T-helper 2 cell treated with Interferon-gamma antibody and Interleukin-4, amounts not matched to agents 5 μg/mL and 100 μg/mL, for 36 hours (primary cell): ENCODE measurements at regions not wholly inside any gene's neighbourhood (a gene's known extent, or its start where the extent isn't known, plus 50 kb on each side); places are given as distances from the start of the nearest gene placed in this dataset.

Experiments used
- DNase-seq: peaks from one replicate; pipeline ENCODE4 v3.0.0; 2021; ENCODE audit warnings: low spot score
- H3K27ac Mint-ChIP-seq: one replicate; pipeline ENCODE4 v1.8.0; 2021; ENCODE audit warnings: mild to moderate bottlenecking, mixed read lengths
- H3K27me3 Mint-ChIP-seq: one replicate; pipeline ENCODE4 v1.8.0; 2021; ENCODE audit warnings: low read depth, mixed read lengths
- H3K36me3 Mint-ChIP-seq: one replicate; pipeline ENCODE4 v1.8.0; 2021; ENCODE audit warnings: low read depth, mixed read lengths
- H3K4me1 Mint-ChIP-seq: one replicate; pipeline ENCODE4 v1.8.0; 2021; ENCODE audit warnings: low read depth, mixed read lengths
- H3K4me3 Mint-ChIP-seq: one replicate; pipeline ENCODE4 v1.8.0; 2022; ENCODE audit warnings: mild to moderate bottlenecking, moderate library complexity, mixed read lengths
- H3K9me3 Mint-ChIP-seq: one replicate; pipeline ENCODE4 v1.8.0; 2021; ENCODE audit warnings: mixed read lengths

- Mint-ChIP-seq H3K9me3 (no peaks in the 10 kb centered on the region), H3K27ac (no peak overlapping the region), H3K36me3 (no peaks in the 10 kb centered on the region), H3K4me1 (no peaks in the 10 kb centered on the region), H3K27me3 (no peaks in the 10 kb centered on the region), H3K4me3 (no peak overlapping the region)
- no peak for DNase-seq
Measured at GRCh38 chr7:20839196-20839735, 52.6 kb upstream of the SP8 start.

GRCh38 chr7:20839987-20840386, 53.3 kb upstream of the SP8 start:
- no peak overlapping the region for H3K4me3 Mint-ChIP-seq
- H3K36me3 Mint-ChIP-seq: no peaks in the 10 kb centered on the region
- H3K27ac Mint-ChIP-seq: no peak overlapping the region
- H3K27me3 Mint-ChIP-seq: no peaks in the 10 kb centered on the region
- no peak for DNase-seq
- H3K9me3 Mint-ChIP-seq: no peaks in the 10 kb centered on the region
- H3K4me1 Mint-ChIP-seq: no peaks in the 10 kb centered on the region

- no peaks in the 10 kb centered on the region for H3K36me3 Mint-ChIP-seq
- H3K27me3 Mint-ChIP-seq: no peaks in the 10 kb centered on the region
- H3K9me3 Mint-ChIP-seq: no peaks in the 10 kb centered on the region
Measured at GRCh38 chr7:20846791-20847190, 60.1 kb upstream of the SP8 start.

GRCh38 chr7:20858951-20859350, 72.3 kb upstream of the SP8 start:
- no peaks in the 10 kb centered on the region for H3K27me3 Mint-ChIP-seq
- DNase-seq: no peak
- no peaks in the 10 kb centered on the region for H3K4me1 Mint-ChIP-seq
- H3K9me3 Mint-ChIP-seq: no peaks in the 10 kb centered on the region
- H3K27ac Mint-ChIP-seq: no peak overlapping the region
- no peaks in the 10 kb centered on the region for H3K36me3 Mint-ChIP-seq
- no peak overlapping the region for H3K4me3 Mint-ChIP-seq

More at GRCh38 chr7:20846791-20847190, 60.1 kb upstream of the SP8 start:
- H3K4me3 Mint-ChIP-seq: no peak overlapping the region
- DNase-seq: no peak
- H3K27ac Mint-ChIP-seq: no peak overlapping the region
- H3K4me1 Mint-ChIP-seq: no peaks in the 10 kb centered on the region

GRCh38 chr7:20861468-20861867, 74.8 kb upstream of the SP8 start:
- DNase-seq: no peak
- no peak overlapping the region for H3K4me3 Mint-ChIP-seq
- no peaks in the 10 kb centered on the region for H3K36me3 Mint-ChIP-seq

GRCh38 chr7:20862554-20862953, 75.9 kb upstream of the SP8 start:
- Mint-ChIP-seq H3K4me1 (no peaks in the 10 kb centered on the region), H3K9me3 (no peaks in the 10 kb centered on the region), H3K27me3 (no peaks in the 10 kb centered on the region), H3K4me3 (no peak overlapping the region), H3K27ac (no peak overlapping the region), H3K36me3 (no peaks in the 10 kb centered on the region)
- DNase-seq: no peak

More at GRCh38 chr7:20861468-20861867, 74.8 kb upstream of the SP8 start:
- H3K27ac Mint-ChIP-seq: no peak overlapping the region
- no peaks in the 10 kb centered on the region for H3K27me3 Mint-ChIP-seq
- H3K4me1 Mint-ChIP-seq: no peaks in the 10 kb centered on the region
- no peaks in the 10 kb centered on the region for H3K9me3 Mint-ChIP-seq

GRCh38 chr7:20864221-20864620, 77.5 kb upstream of the SP8 start:
- Mint-ChIP-seq H3K27ac (no peak overlapping the region), H3K27me3 (no peaks in the 10 kb centered on the region), H3K9me3 (no peaks in the 10 kb centered on the region), H3K4me1 (no peaks in the 10 kb centered on the region), H3K4me3 (no peak overlapping the region), H3K36me3 (no peaks in the 10 kb centered on the region)
- no peak for DNase-seq

- Mint-ChIP-seq H3K4me3 (no peak overlapping the region), H3K4me1 (no peaks in the 10 kb centered on the region), H3K27ac (no peak overlapping the region), H3K9me3 (no peaks in the 10 kb centered on the region), H3K36me3 (no peaks in the 10 kb centered on the region), H3K27me3 (no peaks in the 10 kb centered on the region)
- no peak for DNase-seq
Measured at GRCh38 chr7:20865684-20866083, 79.0 kb upstream of the SP8 start.

- Mint-ChIP-seq H3K36me3 (no peaks in the 10 kb centered on the region), H3K9me3 (no peaks in the 10 kb centered on the region), H3K4me3 (no peak overlapping the region), H3K4me1 (no peaks in the 10 kb centered on the region), H3K27ac (no peak overlapping the region), H3K27me3 (no peaks in the 10 kb centered on the region)
- no peak for DNase-seq
Measured at GRCh38 chr7:20870977-20871376, 84.3 kb upstream of the SP8 start.

GRCh38 chr7:20892776-20893175, 106.1 kb upstream of the SP8 start:
- no peaks in the 10 kb centered on the region for H3K4me1 Mint-ChIP-seq
- H3K27ac Mint-ChIP-seq: no peak overlapping the region
- H3K27me3 Mint-ChIP-seq: no peaks in the 10 kb centered on the region
- no peaks in the 10 kb centered on the region for H3K36me3 Mint-ChIP-seq
- no peak for DNase-seq
- no peak overlapping the region for H3K4me3 Mint-ChIP-seq
- H3K9me3 Mint-ChIP-seq: peaks cover 3% of the 10 kb centered on the region

- Mint-ChIP-seq H3K27me3 (no peaks in the 10 kb centered on the region), H3K4me1 (no peaks in the 10 kb centered on the region), H3K4me3 (no peak overlapping the region), H3K9me3 (no peaks in the 10 kb centered on the region), H3K27ac (no peak overlapping the region), H3K36me3 (no peaks in the 10 kb centered on the region)
- no peak for DNase-seq
Measured at GRCh38 chr7:20894806-20895205, 108.1 kb upstream of the SP8 start.

GRCh38 chr7:20895563-20895962, 108.9 kb upstream of the SP8 start:
- no peak for DNase-seq
- no peaks in the 10 kb centered on the region for H3K4me1 Mint-ChIP-seq
- H3K27ac Mint-ChIP-seq: no peak overlapping the region
- no peaks in the 10 kb centered on the region for H3K27me3 Mint-ChIP-seq
- H3K4me3 Mint-ChIP-seq: no peak overlapping the region
- H3K36me3 Mint-ChIP-seq: no peaks in the 10 kb centered on the region
- H3K9me3 Mint-ChIP-seq: no peaks in the 10 kb centered on the region

GRCh38 chr7:20896996-20897395, 110.3 kb upstream of the SP8 start:
- Mint-ChIP-seq H3K4me3 (no peak overlapping the region), H3K27ac (no peak overlapping the region), H3K4me1 (no peaks in the 10 kb centered on the region), H3K9me3 (no peaks in the 10 kb centered on the region), H3K36me3 (no peaks in the 10 kb centered on the region), H3K27me3 (no peaks in the 10 kb centered on the region)
- DNase-seq: no peak

GRCh38 chr7:20906801-20907453, 120.2 kb upstream of the SP8 start:
- Mint-ChIP-seq H3K36me3 (no peaks in the 10 kb centered on the region), H3K27ac (no peak overlapping the region), H3K4me1 (no peaks in the 10 kb centered on the region), H3K27me3 (no peaks in the 10 kb centered on the region), H3K9me3 (no peaks in the 10 kb centered on the region), H3K4me3 (no peak overlapping the region)
- no peak for DNase-seq

GRCh38 chr7:20911081-20911480, 124.4 kb upstream of the SP8 start:
- H3K4me1 Mint-ChIP-seq: no peaks in the 10 kb centered on the region
- H3K27ac Mint-ChIP-seq: no peak overlapping the region
- no peaks in the 10 kb centered on the region for H3K36me3 Mint-ChIP-seq
- H3K27me3 Mint-ChIP-seq: no peaks in the 10 kb centered on the region
- no peaks in the 10 kb centered on the region for H3K9me3 Mint-ChIP-seq
- no peak for DNase-seq
- no peak overlapping the region for H3K4me3 Mint-ChIP-seq
